Suprapubic skin (tissue), 4 donors: ENCODE measurements at regions not wholly inside any gene's neighbourhood (a gene's known extent, or its start where the extent isn't known, plus 50 kb on each side); places are given as distances from the start of the nearest gene placed in this dataset.

Experiments used
- DNase-seq, 2 donors: peaks; one replicate each; pipeline ENCODE4 v3.0.0-alpha.2; 2019; ENCODE audit warnings: low spot score in 2 of 2
- H3K27ac ChIP-seq: fragments of 200-600 bp; sonication (generic); one replicate; pipeline ENCODE4 v1.5.1; 2019
- H3K27me3 ChIP-seq: fragments of 200-600 bp; sonication (generic); one replicate; pipeline ENCODE4 v1.5.1; 2019
- H3K36me3 ChIP-seq: fragments of 200-600 bp; sonication (generic); one replicate; pipeline ENCODE4 v1.5.1; 2019
- H3K4me1 ChIP-seq: fragments of 200-600 bp; sonication (generic); one replicate; pipeline ENCODE4 v1.5.1; 2019
- H3K4me3 ChIP-seq: fragments of 200-600 bp; sonication (generic); one replicate; pipeline ENCODE4 v1.5.1; 2019; ENCODE audit warnings: mild to moderate bottlenecking
- H3K9me3 ChIP-seq: fragments of 200-600 bp; sonication (generic); one replicate; pipeline ENCODE4 v1.5.1; 2019
- CTCF ChIP-seq, 2 donors: fragments of 200-600 bp in 1 of 2; fragments of 450-650 bp in 1 of 2; sonication (generic) in 1 of 2; IDR thresholded peaks; one replicate each; pipeline ENCODE4 v1.5.1; 2016 to 2019; ENCODE audit warnings: antibody characterized with exemption in 2 of 2, mild to moderate bottlenecking in 1 of 2, moderate library complexity in 1 of 2
- EP300 ChIP-seq: sonication (generic); formaldehyde crosslinking; IDR thresholded peaks from one replicate; pipeline ENCODE4 v1.6.1; 2017; ENCODE audit warnings: antibody characterized with exemption
- POLR2A ChIP-seq, 2 donors: fragments of 450-650 bp; IDR thresholded peaks; one replicate each; pipeline ENCODE4 v1.6.1; 2017; ENCODE audit warnings: antibody characterized with exemption in 2 of 2, mild to moderate bottlenecking in 2 of 2, moderate library complexity in 2 of 2
- POLR2AphosphoS5 ChIP-seq, 3 donors: sonication (generic); formaldehyde crosslinking; IDR thresholded peaks; one replicate each; pipeline ENCODE4 v1.6.1; 2017; ENCODE audit warnings: antibody characterized with exemption in 3 of 3
- WGBS: methylation state at CpG from one replicate; pipeline ENCODE4 v1.1.5; 2018; 5-methylcytosine and 5-hydroxymethylcytosine counted together

DNA sequence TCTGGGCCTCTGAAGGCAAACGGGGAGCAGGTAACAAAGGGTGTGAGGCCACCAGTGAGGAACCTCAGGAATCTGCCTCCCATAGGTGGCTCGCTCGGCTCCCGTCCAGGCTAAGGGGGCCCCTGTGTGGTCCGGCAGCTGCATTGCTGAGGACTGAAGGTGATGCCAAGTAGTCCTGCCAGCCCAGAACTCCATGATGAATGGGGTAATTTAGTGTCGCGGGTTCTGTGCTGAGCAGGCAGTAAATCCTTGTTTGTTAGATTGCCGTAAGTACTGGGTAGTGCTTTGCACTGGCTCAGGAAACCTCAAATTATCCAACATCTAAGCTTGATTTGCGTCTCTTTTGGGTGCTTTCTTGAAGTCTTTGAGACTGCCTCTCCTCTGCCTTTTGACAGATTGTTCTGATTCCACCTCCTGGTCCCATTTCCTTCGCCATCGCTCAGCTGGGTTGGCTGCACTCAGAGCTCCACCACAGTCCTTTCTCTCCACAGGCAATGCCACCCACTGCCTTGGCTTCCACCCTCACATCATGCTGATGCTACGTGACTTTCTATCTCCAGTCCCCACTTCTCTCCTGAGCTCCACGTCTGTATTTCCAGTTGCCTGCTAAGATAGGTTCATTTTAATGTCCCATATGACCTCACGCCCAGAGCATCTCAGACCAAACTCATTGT, 392.0 kb downstream of the FUT8 start:
- no peaks in the 10 kb centered on the region for H3K36me3 ChIP-seq
- no peak for TF ChIP-seq POLR2A (IDR thresholded peaks at IDR 0.05)
- no peak for TF ChIP-seq EP300
- no peak for TF ChIP-seq POLR2AphosphoS5 (IDR thresholded peaks at IDR 0.05)
- no peak for TF ChIP-seq CTCF (IDR thresholded peaks at IDR 0.05)

DNA sequence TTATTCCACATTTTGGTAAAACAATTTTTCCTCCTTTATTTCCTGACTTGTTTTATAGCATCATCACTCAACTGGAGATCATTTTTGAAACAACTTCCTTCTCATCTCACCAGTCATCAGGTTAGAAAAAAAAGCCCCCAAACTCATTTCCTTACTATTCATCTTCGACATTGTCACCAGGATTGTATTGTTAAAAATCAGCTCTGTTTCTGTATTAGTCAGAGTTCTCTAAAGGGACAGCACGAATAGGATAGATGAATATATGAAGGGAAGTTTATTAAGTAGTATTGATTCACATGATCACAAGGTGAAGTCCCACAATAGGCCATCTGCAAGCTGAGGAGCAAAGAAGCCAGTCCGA, 392.6 kb downstream of the FUT8 start:
- Histone ChIP-seq H3K9me3 (no peaks in the 10 kb centered on the region), H3K4me3 (no peak overlapping the region), H3K27ac (no peak overlapping the region), H3K36me3 (no peaks in the 10 kb centered on the region), H3K4me1 (no peaks in the 10 kb centered on the region), H3K27me3 (peaks cover 10% of the 10 kb centered on the region)
- 76% methylated on average over 3 of the region's 3 CpGs for WGBS
- DNase-seq = no peak
- TF ChIP-seq POLR2A (IDR thresholded peaks at IDR 0.05) = no peak
- no peak for TF ChIP-seq EP300
- TF ChIP-seq POLR2AphosphoS5 (IDR thresholded peaks at IDR 0.05) = no peak
- TF ChIP-seq CTCF (IDR thresholded peaks at IDR 0.05) = no peak

More for the DNA sequence above, 392.0 kb downstream of the FUT8 start:
- 56% methylated on average over 12 of the region's 14 CpGs for WGBS
- no peak for DNase-seq
- H3K4me3 ChIP-seq = no peak overlapping the region
- no peaks in the 10 kb centered on the region for H3K4me1 ChIP-seq
- H3K27me3 ChIP-seq = peaks cover 9% of the 10 kb centered on the region
- H3K27ac ChIP-seq = no peak overlapping the region
- no peaks in the 10 kb centered on the region for H3K9me3 ChIP-seq

- H3K9me3 ChIP-seq = no peaks in the 10 kb centered on the region
- no peak overlapping the region for H3K4me3 ChIP-seq
- DNase-seq = no peak
- H3K27me3 ChIP-seq = peaks cover 12% of the 10 kb centered on the region
- H3K36me3 ChIP-seq = no peaks in the 10 kb centered on the region
- no peaks in the 10 kb centered on the region for H3K4me1 ChIP-seq
- H3K27ac ChIP-seq = no peak overlapping the region
- WGBS = 89% methylated on average over 2 of the region's 2 CpGs
- TF ChIP-seq EP300 = no peak
- no peak for TF ChIP-seq POLR2AphosphoS5 (IDR thresholded peaks at IDR 0.05)
- no peak for TF ChIP-seq CTCF (IDR thresholded peaks at IDR 0.05)
- TF ChIP-seq POLR2A (IDR thresholded peaks at IDR 0.05) = no peak
These were observed 395.9 kb downstream of the FUT8 start for GRCh38 chr14:65808390-65808789.

GRCh38 chr14:65810322-65810721, 397.8 kb downstream of the FUT8 start:
- WGBS = 72% methylated on average over 1 of the region's 1 CpG
- peaks cover 6% of the 10 kb centered on the region for H3K27me3 ChIP-seq

More at GRCh38 chr14:65810322-65810721, 397.8 kb downstream of the FUT8 start:
- H3K36me3 ChIP-seq = no peaks in the 10 kb centered on the region
- TF ChIP-seq CTCF (IDR thresholded peaks at IDR 0.05) = no peak
- TF ChIP-seq EP300 = no peak
- no peak overlapping the region for H3K4me3 ChIP-seq
- no peak for DNase-seq
- H3K27ac ChIP-seq = no peak overlapping the region
- no peaks in the 10 kb centered on the region for H3K4me1 ChIP-seq
- no peaks in the 10 kb centered on the region for H3K9me3 ChIP-seq
